Natural killer cell treated with Interleukin-12 subunit alpha and Interleukin-12 subunit beta and Interleukin-15 and Interleukin-18, amount 100 ng/mL, for 72 hours (primary cell): ENCODE measurements at regions not wholly inside any gene's neighbourhood (a gene's known extent, or its start where the extent isn't known, plus 50 kb on each side); places are given as distances from the start of the nearest gene placed in this dataset.

Experiments
- ATAC-seq, 2 donors: fragments of 150-1000 bp; cut with Tn5 transposase in 1 of 2; sonication (Bioruptor Pico), chemical (Tn5 transposase) in 1 of 2; 2 replicates each; pipeline ENCODE4 v1.10.0; 2021
- DNase-seq: peaks from one replicate; pipeline ENCODE4 v3.0.0; 2022; ENCODE audit warnings: low spot score
- H3K27ac Mint-ChIP-seq, 2 donors: 1 replicate in 1 of 2; 2 replicates in 1 of 2; pipeline ENCODE4 v1.8.0; 2022; ENCODE audit warnings: mixed read lengths in 2 of 2, mild to moderate bottlenecking in 1 of 2, moderate library complexity in 1 of 2
- H3K27me3 Mint-ChIP-seq, 2 donors: 1 replicate in 1 of 2; 2 replicates in 1 of 2; pipeline ENCODE4 v1.8.0; 2022; ENCODE audit warnings: mixed read lengths in 2 of 2
- H3K36me3 Mint-ChIP-seq: one replicate; pipeline ENCODE4 v1.8.0; 2022; ENCODE audit warnings: mixed read lengths
- H3K4me1 Mint-ChIP-seq, 2 donors: 1 replicate in 1 of 2; 2 replicates in 1 of 2; pipeline ENCODE4 v1.8.0; 2022; ENCODE audit warnings: low read depth in 2 of 2, mixed read lengths in 2 of 2, mild to moderate bottlenecking in 1 of 2
- H3K4me3 Mint-ChIP-seq: one replicate; pipeline ENCODE4 v1.8.0; 2022; ENCODE audit warnings: mixed read lengths
- H3K9me3 Mint-ChIP-seq: 2 replicates; pipeline ENCODE4 v1.8.0; 2022; ENCODE audit warnings: mixed read lengths

- ATAC-seq (no peak), DNase-seq (no peak)
These were observed 57.8 kb upstream of the TAPT1 start for GRCh38 chr4:16284050-16284449.

GRCh38 chr4:16278178-16278577 lies 51.9 kb upstream of the TAPT1 start:
- Mint-ChIP-seq H3K9me3 (no peaks in the 10 kb centered on the region), H3K4me3 (no peak overlapping the region), H3K4me1 (no peaks in the 10 kb centered on the region), H3K27me3 (peaks cover 9 to 24% of the 10 kb centered on the region in 2 donors), H3K36me3 (peaks cover 8% of the 10 kb centered on the region), H3K27ac (no peak overlapping the region)
- no peak for DNase-seq
- ATAC-seq, result no peak

More at GRCh38 chr4:16284050-16284449, 57.8 kb upstream of the TAPT1 start:
- H3K27ac Mint-ChIP-seq, result no peak overlapping the region
- H3K36me3 Mint-ChIP-seq, result no peaks in the 10 kb centered on the region
- H3K4me1 Mint-ChIP-seq, result no peaks in the 10 kb centered on the region
- no peaks in the 10 kb centered on the region for H3K9me3 Mint-ChIP-seq
- no peak overlapping the region for H3K4me3 Mint-ChIP-seq
- peaks cover 9 to 28% of the 10 kb centered on the region in 2 donors for H3K27me3 Mint-ChIP-seq
